Lung microvascular endothelial cell (primary cell): ENCODE measurements at regions not wholly inside any gene's neighbourhood (a gene's known extent, or its start where the extent isn't known, plus 50 kb on each side); places are given as distances from the start of the nearest gene placed in this dataset.
"Not testable (repeated sequence)": the region's sequence is repeated elsewhere in the genome, so short reads cannot be mapped to it uniquely, and the experiment has no call there.

Experiments
- DNase-seq, 2 donors: peaks; one replicate each; pipeline versions ENCODE4 v3.0.0 to v3.0.0-alpha.2; 2010; ENCODE audit warnings: low read depth in 2 of 2

- DNase-seq = no peak
These were observed 928.7 kb downstream of the DIPK2A start for GRCh38 chr3:144900366-144900765.

GRCh38 chr3:144907581-144907980 lies 936.0 kb downstream of the DIPK2A start:
- not testable (repeated sequence) for DNase-seq

GRCh38 chr3:144912968-144913367 lies 941.3 kb downstream of the DIPK2A start:
- DNase-seq = no peak

- DNase-seq = no peak
These were observed 943.6 kb downstream of the DIPK2A start for GRCh38 chr3:144915202-144915601.

- DNase-seq = no peak
These were observed 950.1 kb downstream of the DIPK2A start for GRCh38 chr3:144921710-144922109.

- no peak for DNase-seq
These were observed 951.6 kb downstream of the DIPK2A start for GRCh38 chr3:144923046-144923775.

GRCh38 chr3:144930431-144930830 lies 958.8 kb downstream of the DIPK2A start:
- DNase-seq = no peak

GRCh38 chr3:144931590-144931989 lies 960.0 kb downstream of the DIPK2A start:
- no peak for DNase-seq

- DNase-seq = peak in 1 of 2 donors; percentile 31
These were observed 970.6 kb downstream of the DIPK2A start for GRCh38 chr3:144942093-144942837.

GRCh38 chr3:144942838-144943197 lies 971.2 kb downstream of the DIPK2A start:
- DNase-seq = no peak

- DNase-seq = no peak
These were observed 976.3 kb downstream of the DIPK2A start for GRCh38 chr3:144947895-144948294.

GRCh38 chr3:144948711-144949110 lies 977.1 kb downstream of the DIPK2A start:
- DNase-seq = no peak

- no peak for DNase-seq
These were observed 982.3 kb downstream of the DIPK2A start for GRCh38 chr3:144953959-144954358.

- DNase-seq = no peak
These were observed 985.9 kb downstream of the DIPK2A start for GRCh38 chr3:144957398-144958101.

GRCh38 chr3:144963810-144964209 lies 992.2 kb downstream of the DIPK2A start:
- DNase-seq = no peak

- no peak for DNase-seq
These were observed 994.9 kb downstream of the DIPK2A start for GRCh38 chr3:144966560-144966959.

- no peak for DNase-seq
These were observed 997.2 kb downstream of the DIPK2A start for GRCh38 chr3:144968750-144969350.

- DNase-seq = not testable (repeated sequence)
These were observed 1012.9 kb downstream of the DIPK2A start for GRCh38 chr3:144984481-144984880.

- DNase-seq = peak in 1 of 2 donors; percentile 4
These were observed 1018.2 kb downstream of the DIPK2A start for GRCh38 chr3:144989807-144990206.

- no peak for DNase-seq
These were observed 1024.2 kb downstream of the DIPK2A start for GRCh38 chr3:144995856-144996255.

GRCh38 chr3:145005427-145005826 lies 1033.8 kb downstream of the DIPK2A start:
- no peak for DNase-seq

GRCh38 chr3:145006271-145006670 lies 1034.6 kb downstream of the DIPK2A start:
- DNase-seq = no peak
